OCI-LY1 (cell line): ENCODE measurements at regions not wholly inside any gene's neighbourhood (a gene's known extent, or its start where the extent isn't known, plus 50 kb on each side); places are given as distances from the start of the nearest gene placed in this dataset.

Experiments
- H2AFZ ChIP-seq: fragments of 200-600 bp; sonication (generic), shearing (Covaris generic); 2 replicates; pipeline ENCODE4 v1.6.0; 2014; ENCODE audit warnings: antibody characterized with exemption, mild to moderate bottlenecking, low read length
- H3F3A ChIP-seq: fragments of 200-600 bp; sonication (generic), shearing (Covaris generic); 2 replicates; pipeline ENCODE4 v1.6.0; 2014; ENCODE audit warnings: mild to moderate bottlenecking, antibody characterized with exemption, low read length, moderate library complexity; ENCODE audit not compliant: insufficient read depth
- H3K27ac ChIP-seq: fragments of 200-600 bp; sonication (generic); 2 replicates; pipeline ENCODE4 v1.5.1; 2014; ENCODE audit warnings: low read length, mixed run types, mild to moderate bottlenecking, low read depth; ENCODE audit not compliant: poor library complexity, severe bottlenecking
- H3K27me3 ChIP-seq: fragments of 200-600 bp; sonication (generic); 2 replicates; pipeline ENCODE4 v1.6.0; 2014; ENCODE audit warnings: antibody characterized with exemption, mild to moderate bottlenecking, low read length, moderate library complexity; ENCODE audit not compliant: insufficient read depth
- H3K36me3 ChIP-seq: fragments of 200-600 bp; sonication (generic); 2 replicates; pipeline ENCODE4 v1.6.1; 2014; ENCODE audit warnings: mild to moderate bottlenecking, antibody characterized with exemption, low read length, moderate library complexity, mixed read lengths; ENCODE audit not compliant: insufficient read depth
- H3K4me1 ChIP-seq: fragments of 200-600 bp; sonication (generic); 2 replicates; pipeline ENCODE4 v1.5.1; 2014; ENCODE audit warnings: mild to moderate bottlenecking, low read length, moderate library complexity; ENCODE audit not compliant: insufficient read depth, severe bottlenecking
- H3K4me2 ChIP-seq: fragments of 200-600 bp; sonication (generic), shearing (Covaris generic); 2 replicates; pipeline ENCODE4 v1.6.1; 2014; ENCODE audit warnings: low read length
- H3K4me3 ChIP-seq: fragments of 200-600 bp; sonication (generic); 2 replicates; pipeline ENCODE4 v1.5.1; 2014; ENCODE audit warnings: low read length, low read depth, mild to moderate bottlenecking, mixed read lengths; ENCODE audit not compliant: poor library complexity, severe bottlenecking
- H3K79me2 ChIP-seq: fragments of 200-600 bp; shearing (Covaris generic); 2 replicates; pipeline ENCODE4 v1.6.1; 2016; ENCODE audit warnings: mixed run types, low read length, mixed read lengths; ENCODE audit not compliant: insufficient read depth
- H3K9ac ChIP-seq: fragments of 200-600 bp; sonication (generic), shearing (Covaris generic); 2 replicates; pipeline ENCODE4 v1.6.1; 2014; ENCODE audit warnings: mild to moderate bottlenecking, low read length, mixed read lengths
- H3K9me2 ChIP-seq: fragments of 200-600 bp; sonication (generic), shearing (Covaris generic); 2 replicates; pipeline ENCODE4 v1.6.1; 2014; ENCODE audit warnings: low read depth, mild to moderate bottlenecking, low read length, mixed read lengths
- H3K9me3 ChIP-seq: fragments of 200-600 bp; shearing (Covaris generic); 2 replicates; pipeline ENCODE4 v1.6.1; 2014; ENCODE audit warnings: low read length, mixed read lengths
- H4K20me1 ChIP-seq: fragments of 200-600 bp; sonication (generic), shearing (Covaris generic); 2 replicates; pipeline ENCODE4 v1.6.0; 2016; ENCODE audit warnings: mild to moderate bottlenecking, low read length; ENCODE audit not compliant: insufficient read depth
- EZH2 ChIP-seq: fragments of 200-600 bp; sonication (generic), shearing (Covaris generic); IDR thresholded peaks from 2 replicates; pipeline ENCODE4 v1.8.0; 2017; ENCODE audit warnings: borderline replicate concordance, mixed run types, mild to moderate bottlenecking, antibody characterized with exemption, low read length, moderate library complexity, mixed read lengths
- TF ChIP-seq, protein P1 (sequence below): fragments of 200-600 bp; sonication (generic), shearing (Covaris generic); IDR thresholded peaks from 2 replicates; pipeline ENCODE4 v1.5.1; 2017; ENCODE audit warnings: mild to moderate bottlenecking, antibody characterized with exemption, low read length, moderate library complexity, mixed read lengths

DNA sequence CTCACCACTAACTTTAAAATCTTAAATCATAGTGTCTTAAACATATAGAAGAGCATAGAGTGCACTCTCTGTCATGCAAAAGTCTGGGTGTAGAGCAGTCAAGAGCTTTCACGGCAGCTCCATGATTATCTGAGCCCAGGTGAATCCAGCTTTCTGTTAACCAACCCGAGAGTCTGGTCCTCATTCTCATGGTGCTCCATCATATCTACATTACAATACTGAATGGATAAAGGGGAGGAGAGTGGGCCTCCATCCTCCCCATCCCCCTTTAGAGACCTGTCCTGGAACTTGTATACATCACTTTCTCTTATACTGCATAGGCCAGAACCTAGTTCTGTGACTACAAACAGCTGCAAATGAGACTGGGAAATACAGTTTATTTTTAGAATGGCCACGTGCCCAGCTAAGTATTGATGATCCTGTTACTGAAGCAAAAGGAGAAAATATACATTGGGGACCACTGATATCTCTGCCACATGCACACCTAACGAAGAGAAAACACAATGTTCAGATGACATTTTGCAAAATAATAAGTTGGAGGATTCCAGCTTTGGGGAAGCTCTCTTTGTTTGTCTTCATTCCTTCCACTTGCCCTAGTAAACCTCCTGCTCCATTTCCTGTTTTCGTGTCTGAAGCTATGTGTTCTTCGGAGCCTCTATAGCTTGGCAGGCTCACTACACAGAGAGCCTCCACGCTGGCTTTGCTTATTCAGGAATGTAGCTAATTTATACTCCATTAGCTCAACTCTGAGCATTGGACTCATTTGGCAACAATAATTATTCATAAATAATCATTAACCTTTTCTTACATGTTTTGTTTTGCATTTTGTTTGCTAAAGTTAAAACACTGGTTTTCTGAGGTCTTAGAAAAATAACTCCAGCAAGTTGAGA, 110.1 kb downstream of the IYD start:
- no peaks in the 10 kb centered on the region for H3K9me3 ChIP-seq
- no peak overlapping the region for H3K27ac ChIP-seq
- no peaks in the 10 kb centered on the region for H3K79me2 ChIP-seq
- H4K20me1 ChIP-seq = no peaks in the 10 kb centered on the region
- H3F3A ChIP-seq = no peaks in the 10 kb centered on the region
- no peaks in the 10 kb centered on the region for H3K9me2 ChIP-seq
- H2AFZ ChIP-seq = no peak overlapping the region
- no peaks in the 10 kb centered on the region; the same call in 1 of the 2 replicates for H3K36me3 ChIP-seq
- TF ChIP-seq EZH2 = no peak
- TF ChIP-seq, protein P1, sequence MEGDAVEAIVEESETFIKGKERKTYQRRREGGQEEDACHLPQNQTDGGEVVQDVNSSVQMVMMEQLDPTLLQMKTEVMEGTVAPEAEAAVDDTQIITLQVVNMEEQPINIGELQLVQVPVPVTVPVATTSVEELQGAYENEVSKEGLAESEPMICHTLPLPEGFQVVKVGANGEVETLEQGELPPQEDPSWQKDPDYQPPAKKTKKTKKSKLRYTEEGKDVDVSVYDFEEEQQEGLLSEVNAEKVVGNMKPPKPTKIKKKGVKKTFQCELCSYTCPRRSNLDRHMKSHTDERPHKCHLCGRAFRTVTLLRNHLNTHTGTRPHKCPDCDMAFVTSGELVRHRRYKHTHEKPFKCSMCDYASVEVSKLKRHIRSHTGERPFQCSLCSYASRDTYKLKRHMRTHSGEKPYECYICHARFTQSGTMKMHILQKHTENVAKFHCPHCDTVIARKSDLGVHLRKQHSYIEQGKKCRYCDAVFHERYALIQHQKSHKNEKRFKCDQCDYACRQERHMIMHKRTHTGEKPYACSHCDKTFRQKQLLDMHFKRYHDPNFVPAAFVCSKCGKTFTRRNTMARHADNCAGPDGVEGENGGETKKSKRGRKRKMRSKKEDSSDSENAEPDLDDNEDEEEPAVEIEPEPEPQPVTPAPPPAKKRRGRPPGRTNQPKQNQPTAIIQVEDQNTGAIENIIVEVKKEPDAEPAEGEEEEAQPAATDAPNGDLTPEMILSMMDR = no peak
- no peak overlapping the region for H3K4me3 ChIP-seq
- no peak overlapping the region for H3K9ac ChIP-seq
- 0 out of 2 replicates have a peak, but pooled peaks cover 5% of the 10 kb centered on the region for H3K27me3 ChIP-seq
- H3K4me1 ChIP-seq = no peaks in the 10 kb centered on the region
- H3K4me2 ChIP-seq = no peak overlapping the region

DNA sequence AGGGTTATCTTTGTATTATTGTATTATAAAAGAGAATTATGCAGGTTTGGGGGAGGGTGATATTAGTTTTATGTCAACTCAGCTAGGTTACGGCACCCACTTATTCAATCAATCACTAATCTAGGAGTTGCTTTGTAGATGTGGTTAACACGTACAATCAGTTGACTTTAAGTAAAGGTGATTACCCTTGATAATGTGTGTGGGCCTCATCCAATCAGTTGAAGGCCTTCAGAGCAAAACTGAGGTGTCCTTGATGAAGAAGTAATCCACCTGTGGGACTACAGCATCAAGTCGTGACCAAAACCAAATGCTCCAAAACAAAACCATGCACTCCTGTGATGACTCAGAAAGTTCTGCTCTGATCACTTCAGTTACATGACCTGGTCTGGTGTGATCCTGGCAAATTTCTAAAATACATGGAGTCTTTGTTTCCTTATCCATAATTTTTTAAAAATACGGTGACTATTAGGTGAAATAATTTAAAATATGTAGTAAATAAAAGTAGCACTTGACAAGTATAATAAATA, 114.1 kb downstream of the IYD start:
- Histone ChIP-seq H3K79me2 (no peaks in the 10 kb centered on the region), H3K9ac (no peak overlapping the region), H3K4me1 (no peaks in the 10 kb centered on the region), H3K27ac (no peak overlapping the region), H3K9me2 (no peaks in the 10 kb centered on the region), H3K4me2 (no peak overlapping the region), H3F3A (no peaks in the 10 kb centered on the region), H4K20me1 (no peaks in the 10 kb centered on the region), H3K4me3 (no peak overlapping the region), H3K27me3 (0 out of 2 replicates have a peak, but pooled peaks cover 5% of the 10 kb centered on the region), H2AFZ (no peak overlapping the region), H3K9me3 (no peaks in the 10 kb centered on the region), H3K36me3 (no peaks in the 10 kb centered on the region; the same call in 1 of the 2 replicates)
- no peak for TF ChIP-seq EZH2
- TF ChIP-seq, protein P1 = no peak

DNA sequence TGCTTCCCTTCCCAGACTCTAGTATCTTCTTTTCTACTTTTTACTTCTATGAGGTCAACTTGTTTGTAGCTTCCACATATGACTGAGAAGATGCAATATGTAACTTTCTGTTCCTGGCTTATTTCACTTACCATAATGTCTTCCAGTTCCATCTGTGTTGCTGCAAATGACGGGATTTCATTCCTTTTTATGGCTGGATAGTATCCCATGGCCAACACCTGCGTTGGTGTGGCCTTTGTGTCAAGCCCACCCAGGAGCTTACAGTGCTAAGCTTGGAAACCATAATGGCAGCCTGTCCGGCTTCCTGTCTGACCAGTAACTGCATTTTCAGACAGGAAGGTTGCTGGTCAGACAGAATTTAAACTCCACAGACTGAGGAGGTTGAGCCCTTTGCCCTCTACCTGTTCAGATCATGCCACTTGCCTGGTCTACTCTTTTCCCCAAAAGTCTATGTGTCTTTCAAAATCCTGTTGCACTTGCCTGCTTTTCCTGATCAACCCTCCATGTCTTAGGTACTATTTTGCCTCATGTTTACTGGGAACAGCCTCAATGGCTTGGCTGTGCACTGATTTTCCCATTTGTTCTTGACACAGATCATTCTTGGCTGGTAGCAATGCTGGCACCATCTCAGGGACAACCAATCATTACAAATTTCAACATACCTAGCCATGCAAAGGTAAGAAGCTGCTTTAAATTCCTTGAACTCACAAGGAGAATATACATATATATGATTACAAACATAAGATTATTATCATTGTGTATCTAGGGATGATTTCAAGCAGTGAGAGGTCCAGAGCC, 114.3 kb upstream of the PLEKHG1 start:
- no peaks in the 10 kb centered on the region for H3K9me3 ChIP-seq
- H3K79me2 ChIP-seq = no peaks in the 10 kb centered on the region
- H4K20me1 ChIP-seq = no peaks in the 10 kb centered on the region
- no peak overlapping the region for H3K4me2 ChIP-seq
- H3K9ac ChIP-seq = no peak overlapping the region
- peaks cover 5% of the 10 kb centered on the region for H3K4me1 ChIP-seq
- no peaks in the 10 kb centered on the region for H3F3A ChIP-seq
- H3K27ac ChIP-seq = no peak overlapping the region
- TF ChIP-seq EZH2 = no peak
- TF ChIP-seq, protein P1 = no peak
- H3K9me2 ChIP-seq = no peaks in the 10 kb centered on the region
- no peak overlapping the region for H3K4me3 ChIP-seq
- no peaks in the 10 kb centered on the region for H3K36me3 ChIP-seq
- H3K27me3 ChIP-seq = no peaks in the 10 kb centered on the region
- H2AFZ ChIP-seq = no peak overlapping the region
